ENCODE measurements at regions not wholly inside any gene's neighbourhood (a gene's known extent, or its start where the extent isn't known, plus 50 kb on each side); places are given as distances from the start of the nearest gene placed in this dataset.

- no peak overlapping the region for H3K27ac ChIP-seq
- no peak overlapping the region for H3K4me3 ChIP-seq
- H3K4me1 ChIP-seq, result no peaks in the 10 kb centered on the region
- no peaks in the 10 kb centered on the region for H3K9me3 ChIP-seq
- DNase-seq (ENCODE audit: low spot score in 2 of 2), result no peak
- no peaks in the 10 kb centered on the region for H3K36me3 ChIP-seq
- 68% methylated on average over 3 of the region's 3 CpGs for WGBS
- no peak for TF ChIP-seq POLR2AphosphoS5 (IDR thresholded peaks at IDR 0.05)
- no peak for TF ChIP-seq POLR2A (IDR thresholded peaks at IDR 0.05)
- TF ChIP-seq CTCF (IDR thresholded peaks at IDR 0.05), result no peak
- TF ChIP-seq EP300 (IDR thresholded peaks at IDR 0.05), result no peak
- peaks cover 7% of the 10 kb centered on the region for H3K27me3 ChIP-seq
Observed at GRCh38 chr15:98221144-98221543, 260.6 kb downstream of the ARRDC4 start.

GRCh38 chr15:98221577-98221976 is 261.1 kb downstream of the ARRDC4 start:
- Histone ChIP-seq H3K4me1 (no peaks in the 10 kb centered on the region), H3K4me3 (no peak overlapping the region), H3K27ac (no peak overlapping the region), H3K27me3 (peaks cover 7% of the 10 kb centered on the region), H3K9me3 (no peaks in the 10 kb centered on the region), H3K36me3 (no peaks in the 10 kb centered on the region)
- WGBS, result 87% methylated on average over 4 of the region's 4 CpGs
- no peak for DNase-seq (ENCODE audit: low spot score in 2 of 2)
- TF ChIP-seq POLR2A (IDR thresholded peaks at IDR 0.05), result no peak
- TF ChIP-seq POLR2AphosphoS5 (IDR thresholded peaks at IDR 0.05), result no peak
- no peak for TF ChIP-seq EP300 (IDR thresholded peaks at IDR 0.05)
- no peak for TF ChIP-seq CTCF (IDR thresholded peaks at IDR 0.05)

DNA sequence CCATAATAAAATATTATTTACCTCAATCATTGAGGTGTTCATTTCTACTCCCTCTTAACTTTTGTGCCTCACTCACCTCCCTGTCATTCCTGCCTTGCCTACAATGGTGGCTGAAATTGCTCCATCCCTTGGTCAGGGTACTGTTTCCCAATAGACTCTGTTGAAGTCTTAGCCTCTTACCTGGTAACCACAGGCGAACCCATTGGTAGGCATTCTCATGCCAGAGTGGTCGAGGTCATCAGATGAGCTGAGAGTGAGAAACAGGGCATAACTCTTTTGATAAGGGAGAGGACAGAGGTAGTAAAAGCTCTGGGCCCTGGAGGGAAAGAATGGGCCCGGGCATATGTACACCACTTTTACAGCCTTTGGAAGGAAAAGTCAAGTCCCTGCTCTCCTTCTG is 265.6 kb downstream of the ARRDC4 start:
- 93% methylated on average over 3 of the region's 3 CpGs for WGBS
- H3K9me3 ChIP-seq, result no peaks in the 10 kb centered on the region
- H3K36me3 ChIP-seq, result no peaks in the 10 kb centered on the region
- H3K4me3 ChIP-seq, result no peak overlapping the region
- no peaks in the 10 kb centered on the region for H3K4me1 ChIP-seq
- no peak overlapping the region for H3K27ac ChIP-seq
- TF ChIP-seq POLR2A (IDR thresholded peaks at IDR 0.05) (no peak), EP300 (IDR thresholded peaks at IDR 0.05) (no peak), CTCF (IDR thresholded peaks at IDR 0.05) (no peak), POLR2AphosphoS5 (IDR thresholded peaks at IDR 0.05) (no peak)
- H3K27me3 ChIP-seq, result no peaks in the 10 kb centered on the region
- DNase-seq (ENCODE audit: low spot score in 2 of 2), result no peak

- no peak for DNase-seq (ENCODE audit: low spot score in 2 of 2)
- no peaks in the 10 kb centered on the region for H3K36me3 ChIP-seq
- H3K9me3 ChIP-seq, result no peaks in the 10 kb centered on the region
- no peaks in the 10 kb centered on the region for H3K27me3 ChIP-seq
- no peak overlapping the region for H3K4me3 ChIP-seq
- H3K27ac ChIP-seq, result no peak overlapping the region
- TF ChIP-seq EP300 (IDR thresholded peaks at IDR 0.05) (no peak), CTCF (IDR thresholded peaks at IDR 0.05) (no peak), POLR2A (IDR thresholded peaks at IDR 0.05) (no peak), POLR2AphosphoS5 (IDR thresholded peaks at IDR 0.05) (no peak)
- 40% methylated on average over 2 of the region's 2 CpGs for WGBS
- H3K4me1 ChIP-seq, result no peaks in the 10 kb centered on the region
Observed at GRCh38 chr15:98226578-98226977, 266.1 kb downstream of the ARRDC4 start.

- H3K9me3 ChIP-seq, result no peaks in the 10 kb centered on the region
- H3K27ac ChIP-seq, result no peak overlapping the region
- H3K4me3 ChIP-seq, result no peak overlapping the region
- H3K4me1 ChIP-seq, result no peaks in the 10 kb centered on the region
- no peaks in the 10 kb centered on the region for H3K36me3 ChIP-seq
- 83% methylated on average over 4 of the region's 4 CpGs for WGBS
- DNase-seq (ENCODE audit: low spot score in 2 of 2), result no peak
- TF ChIP-seq EP300 (IDR thresholded peaks at IDR 0.05) (no peak), CTCF (IDR thresholded peaks at IDR 0.05) (no peak), POLR2A (IDR thresholded peaks at IDR 0.05) (no peak), POLR2AphosphoS5 (IDR thresholded peaks at IDR 0.05) (no peak)
- H3K27me3 ChIP-seq, result no peaks in the 10 kb centered on the region
Observed at GRCh38 chr15:98228846-98229245, 268.3 kb downstream of the ARRDC4 start.

All from suprapubic skin (tissue), 4 donors.